ENCODE measurements at regions not wholly inside any gene's neighbourhood (a gene's known extent, or its start where the extent isn't known, plus 50 kb on each side); places are given as distances from the start of the nearest gene placed in this dataset.

DNA sequence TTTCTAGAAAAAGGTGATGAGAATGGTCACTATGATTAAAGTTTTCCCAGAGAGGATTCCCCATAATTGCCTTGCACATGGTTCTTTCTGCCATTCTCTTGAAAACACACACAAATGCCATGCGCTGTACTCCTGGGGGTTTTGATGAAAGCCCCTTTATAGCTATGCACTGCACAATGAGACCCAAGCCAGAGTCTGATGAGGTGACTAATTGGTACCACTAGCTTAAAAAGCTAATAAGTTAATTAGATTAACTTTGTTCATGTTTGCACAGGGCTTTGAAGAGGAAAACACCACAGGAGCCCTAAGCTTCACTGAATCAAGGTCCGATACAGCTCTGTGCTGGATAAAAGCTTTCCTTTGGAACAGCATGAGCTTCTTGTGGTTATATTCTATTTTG lies 132.2 kb downstream of the NKX6-1 start:
- Mint-ChIP-seq H3K4me1 (ENCODE audit: low read depth) (no peaks in the 10 kb centered on the region), H3K27ac (ENCODE audit: unreplicated experiment) (no peak overlapping the region)

DNA sequence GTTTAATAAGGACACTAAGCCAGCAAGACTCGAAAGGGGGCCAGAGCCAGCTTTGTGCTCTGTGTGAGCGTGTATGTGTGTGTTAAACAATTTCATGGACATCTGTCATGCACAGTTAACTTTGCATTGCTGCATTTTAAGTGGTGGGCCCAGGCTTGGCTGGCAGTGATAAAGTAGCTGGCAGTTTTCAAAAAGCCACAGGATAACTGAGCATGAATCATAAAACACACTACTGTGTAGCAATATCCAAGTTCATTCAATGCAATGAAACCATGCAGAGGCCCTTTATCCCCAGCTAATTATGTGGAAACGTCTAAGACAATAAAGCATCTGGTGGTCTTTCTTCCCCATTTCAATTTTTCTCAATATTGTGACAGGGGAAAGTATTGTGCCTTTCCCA lies 132.9 kb downstream of the NKX6-1 start:
- peaks cover 1% of the 10 kb centered on the region for H3K27me3 Mint-ChIP-seq (ENCODE audit: low read depth)
- peaks cover 9% of the 10 kb centered on the region for H3K9me3 Mint-ChIP-seq (ENCODE audit: low read depth)
- TF ChIP-seq, protein P1, sequence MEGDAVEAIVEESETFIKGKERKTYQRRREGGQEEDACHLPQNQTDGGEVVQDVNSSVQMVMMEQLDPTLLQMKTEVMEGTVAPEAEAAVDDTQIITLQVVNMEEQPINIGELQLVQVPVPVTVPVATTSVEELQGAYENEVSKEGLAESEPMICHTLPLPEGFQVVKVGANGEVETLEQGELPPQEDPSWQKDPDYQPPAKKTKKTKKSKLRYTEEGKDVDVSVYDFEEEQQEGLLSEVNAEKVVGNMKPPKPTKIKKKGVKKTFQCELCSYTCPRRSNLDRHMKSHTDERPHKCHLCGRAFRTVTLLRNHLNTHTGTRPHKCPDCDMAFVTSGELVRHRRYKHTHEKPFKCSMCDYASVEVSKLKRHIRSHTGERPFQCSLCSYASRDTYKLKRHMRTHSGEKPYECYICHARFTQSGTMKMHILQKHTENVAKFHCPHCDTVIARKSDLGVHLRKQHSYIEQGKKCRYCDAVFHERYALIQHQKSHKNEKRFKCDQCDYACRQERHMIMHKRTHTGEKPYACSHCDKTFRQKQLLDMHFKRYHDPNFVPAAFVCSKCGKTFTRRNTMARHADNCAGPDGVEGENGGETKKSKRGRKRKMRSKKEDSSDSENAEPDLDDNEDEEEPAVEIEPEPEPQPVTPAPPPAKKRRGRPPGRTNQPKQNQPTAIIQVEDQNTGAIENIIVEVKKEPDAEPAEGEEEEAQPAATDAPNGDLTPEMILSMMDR (IDR thresholded peaks at IDR 0.05), result no peak
- DNase-seq (ENCODE audit: low spot score), result no peak
- H3K4me3 Mint-ChIP-seq (ENCODE audit: unreplicated experiment), result no peak overlapping the region
- no peaks in the 10 kb centered on the region for H3K36me3 Mint-ChIP-seq (ENCODE audit: low read depth)
- H3K4me1 Mint-ChIP-seq (ENCODE audit: low read depth), result no peaks in the 10 kb centered on the region
- no peak overlapping the region for H3K27ac Mint-ChIP-seq (ENCODE audit: unreplicated experiment)

More for the DNA sequence above, 132.2 kb downstream of the NKX6-1 start:
- no peaks in the 10 kb centered on the region for H3K36me3 Mint-ChIP-seq (ENCODE audit: low read depth)
- H3K9me3 Mint-ChIP-seq (ENCODE audit: low read depth), result peaks cover 2% of the 10 kb centered on the region
- TF ChIP-seq, protein P1 (IDR thresholded peaks at IDR 0.05), result no peak
- no peak for DNase-seq (ENCODE audit: low spot score)
- H3K4me3 Mint-ChIP-seq (ENCODE audit: unreplicated experiment), result no peak overlapping the region
- H3K27me3 Mint-ChIP-seq (ENCODE audit: low read depth), result peaks cover 1% of the 10 kb centered on the region

DNA sequence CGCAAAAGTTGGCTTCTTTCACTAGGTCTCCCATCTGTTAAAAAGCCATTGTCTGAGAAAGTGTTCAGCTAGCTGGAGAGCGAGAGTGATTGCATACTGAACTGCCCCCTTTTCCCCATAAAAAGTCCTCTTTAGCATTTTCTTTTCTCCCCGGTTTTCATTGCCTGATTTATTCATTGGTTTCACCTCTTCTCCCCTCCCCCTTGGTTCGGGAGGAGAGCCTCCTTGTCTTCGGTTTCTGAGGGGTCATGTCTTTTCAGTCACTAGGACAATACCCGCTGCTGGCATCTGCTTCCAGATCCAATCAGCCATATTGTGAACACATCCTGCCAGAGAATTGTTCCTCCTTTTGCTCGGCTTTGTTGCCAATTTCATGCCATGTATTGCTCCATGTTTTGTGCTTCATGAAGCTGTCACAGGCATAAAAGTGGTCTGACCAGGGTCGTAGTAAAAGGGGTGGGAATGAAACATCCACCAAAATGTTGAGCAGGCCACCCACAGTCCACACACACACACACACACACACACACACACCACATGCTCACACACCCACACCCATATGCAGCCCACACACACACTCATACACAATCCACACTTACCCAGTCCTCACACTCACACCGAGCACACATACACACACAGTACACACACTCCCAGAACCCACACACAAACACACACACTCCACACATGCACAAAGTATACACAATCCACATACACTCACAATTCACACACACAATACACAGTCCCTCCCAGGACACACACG lies 136.0 kb downstream of the NKX6-1 start:
- no peak overlapping the region for H3K4me3 Mint-ChIP-seq (ENCODE audit: unreplicated experiment)
- TF ChIP-seq, protein P1 (IDR thresholded peaks at IDR 0.05), result no peak
- DNase-seq (ENCODE audit: low spot score), result no peak
- H3K27ac Mint-ChIP-seq (ENCODE audit: unreplicated experiment), result no peak overlapping the region
- no peaks in the 10 kb centered on the region for H3K4me1 Mint-ChIP-seq (ENCODE audit: low read depth)
- H3K36me3 Mint-ChIP-seq (ENCODE audit: low read depth), result no peaks in the 10 kb centered on the region
- H3K9me3 Mint-ChIP-seq (ENCODE audit: low read depth), result peaks cover 11% of the 10 kb centered on the region
- peaks cover 1% of the 10 kb centered on the region for H3K27me3 Mint-ChIP-seq (ENCODE audit: low read depth)

DNA sequence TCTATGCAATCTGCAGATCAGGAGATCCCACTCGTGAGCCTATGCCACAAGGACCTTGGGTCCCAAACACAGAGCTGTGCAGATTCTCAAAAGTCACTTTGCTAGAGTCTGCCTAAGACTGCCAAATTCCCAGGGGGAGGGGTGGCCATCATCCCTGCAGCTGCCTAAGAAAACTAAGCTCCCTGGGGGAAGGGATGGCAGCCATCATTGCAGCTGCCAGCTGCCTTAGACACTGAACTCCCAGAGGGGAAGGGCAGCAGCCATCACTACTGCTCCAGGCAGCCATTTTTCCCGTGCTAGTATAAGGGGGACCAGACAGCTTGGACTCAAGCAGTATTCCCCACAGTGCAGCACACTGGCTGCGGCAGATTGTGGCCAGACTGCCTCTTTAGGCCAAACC lies 156.9 kb downstream of the NKX6-1 start:
- no peak for DNase-seq (ENCODE audit: low spot score)
- TF ChIP-seq, protein P1 (IDR thresholded peaks at IDR 0.05), result no peak
- H3K4me3 Mint-ChIP-seq (ENCODE audit: unreplicated experiment), result no peak overlapping the region
- no peaks in the 10 kb centered on the region for H3K4me1 Mint-ChIP-seq (ENCODE audit: low read depth)
- peaks cover 52% of the 10 kb centered on the region for H3K9me3 Mint-ChIP-seq (ENCODE audit: low read depth)
- H3K36me3 Mint-ChIP-seq (ENCODE audit: low read depth), result peaks cover 4% of the 10 kb centered on the region
- H3K27me3 Mint-ChIP-seq (ENCODE audit: low read depth), result no peaks in the 10 kb centered on the region
- no peak overlapping the region for H3K27ac Mint-ChIP-seq (ENCODE audit: unreplicated experiment)

DNA sequence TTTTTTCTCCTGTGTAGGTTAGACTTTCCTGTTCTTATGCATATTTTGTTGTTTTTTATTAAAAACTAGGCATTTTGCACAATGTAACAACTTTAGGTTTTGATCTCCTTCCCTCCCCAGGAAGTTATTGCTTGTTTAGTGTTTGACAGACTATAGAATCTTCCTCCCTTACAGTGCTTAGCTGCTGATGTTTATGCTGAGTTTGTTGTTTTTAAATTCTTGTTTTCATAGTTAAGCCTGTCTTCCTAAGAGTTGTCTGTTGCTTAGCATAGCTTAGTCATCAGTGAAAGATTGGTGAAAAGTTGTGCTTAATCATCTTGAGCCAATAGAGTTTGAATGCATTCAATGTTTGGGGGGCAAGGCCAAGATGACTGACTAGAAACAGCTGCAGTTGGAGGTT lies 157.5 kb downstream of the NKX6-1 start:
- Mint-ChIP-seq H3K9me3 (ENCODE audit: low read depth) (peaks cover 50% of the 10 kb centered on the region), H3K36me3 (ENCODE audit: low read depth) (peaks cover 4% of the 10 kb centered on the region), H3K27me3 (ENCODE audit: low read depth) (no peaks in the 10 kb centered on the region), H3K4me1 (ENCODE audit: low read depth) (no peaks in the 10 kb centered on the region), H3K27ac (ENCODE audit: unreplicated experiment) (no peak overlapping the region), H3K4me3 (ENCODE audit: unreplicated experiment) (no peak overlapping the region)
- TF ChIP-seq, protein P1 (IDR thresholded peaks at IDR 0.05), result no peak
- DNase-seq (ENCODE audit: low spot score), result no peak

All from chondrocyte (in vitro differentiated cells).